ENCODE measurements at regions not wholly inside any gene's neighbourhood (a gene's known extent, or its start where the extent isn't known, plus 50 kb on each side); places are given as distances from the start of the nearest gene placed in this dataset.

GRCh38 chr7:20958572-20958971 lies 171.9 kb upstream of the SP8 start:
- H3K9me3 ChIP-seq (ENCODE audit: control insufficient read depth, insufficient read depth, low read length), result peaks cover 4% of the 10 kb centered on the region
- H3K9ac ChIP-seq (ENCODE audit: low read depth, low read length), result no peak overlapping the region
- H3K4me2 ChIP-seq (ENCODE audit: low read depth, low read length), result no peak overlapping the region
- H4K20me1 ChIP-seq (ENCODE audit: insufficient read depth, low read length), result no peaks in the 10 kb centered on the region
- TF ChIP-seq POLR2A (IDR thresholded peaks at IDR 0.05; ENCODE audit: low read depth, low read length) (no peak), CTCF (conservative IDR thresholded peaks at IDR 0.05; ENCODE audit: low read depth, low read length) (no peak), RAD21 (IDR thresholded peaks at IDR 0.05; ENCODE audit: low read length) (no peak), CEBPB (IDR thresholded peaks at IDR 0.05; ENCODE audit: low read depth, low read length) (no peak), MXI1 (IDR thresholded peaks at IDR 0.05; ENCODE audit: borderline replicate concordance, low read depth, low read length) (no peak), MAFK (IDR thresholded peaks at IDR 0.05; ENCODE audit: low read depth, low read length) (no peak), RFX5 (IDR thresholded peaks at IDR 0.05; ENCODE audit: low read depth, low read length) (no peak)
- no peak overlapping the region for H3K4ac ChIP-seq (ENCODE audit: low read depth, low read length)
- no peak overlapping the region for H2BK120ac ChIP-seq (ENCODE audit: low read depth, low read length)
- H4K8ac ChIP-seq (ENCODE audit: low read depth in 2 of 2, low read length in 2 of 2), result no peak overlapping the region
- H4K5ac ChIP-seq (ENCODE audit: low read depth, low read length), result no peak overlapping the region
- H3K23ac ChIP-seq (ENCODE audit: low read depth, low read length), result no peak overlapping the region
- no peak overlapping the region for H2AFZ ChIP-seq (replicated peaks; ENCODE audit: low read length, poor library complexity)
- no peaks in the 10 kb centered on the region for H3K27me3 ChIP-seq (ENCODE audit: control insufficient read depth, insufficient read depth, low read length)
- no peak overlapping the region for H3K27ac ChIP-seq (ENCODE audit: insufficient read depth, low read length)
- H3K36me3 ChIP-seq (ENCODE audit: control insufficient read depth, insufficient read depth, low read length), result no peaks in the 10 kb centered on the region
- ChIA-PET POLR2A (ENCODE audit: unreplicated experiment) (no interaction called here), CTCF (no interaction called here)
- H4K91ac ChIP-seq (ENCODE audit: insufficient read depth, low read depth, low read length), result no peak overlapping the region
- no peak overlapping the region for H3K14ac ChIP-seq (replicated peaks; ENCODE audit: low read depth, low read length)
- no peaks in the 10 kb centered on the region for H3K79me1 ChIP-seq (ENCODE audit: low read depth in 1 of 2, low read length in 2 of 2)
- BruUV-seq (replicated peaks), result no TSS peak
- in situ Hi-C loops (cut with MboI; ENCODE audit: low sequenced_read_pairs), result no loop called here
- no peaks in the 10 kb centered on the region for H3K4me1 ChIP-seq (ENCODE audit: control insufficient read depth, insufficient read depth, low read length)
- intact Hi-C loops (cut with micrococcal nuclease), result no loop called here
- H3K9me1 ChIP-seq (ENCODE audit: insufficient read depth, low read length), result no peaks in the 10 kb centered on the region
- dilution Hi-C loops (cut with HindIII; ENCODE audit: low sequenced_read_pairs, unreplicated experiment), result no loop called here
- H3K56ac ChIP-seq (ENCODE audit: extremely low read depth, insufficient read depth, low read length), result no peak overlapping the region
- WGBS, 2 experiments (ENCODE audit: extremely low coverage in 2 of 2, insufficient read length in 1 of 2), result no CpG with 5 or more reads among the region's 3 CpGs
- H2BK20ac ChIP-seq (ENCODE audit: low read depth, low read length), result no peak overlapping the region
- DNase-seq (no peak), ATAC-seq (ENCODE audit: low read depth) (no peak)
- no peak overlapping the region for H3K18ac ChIP-seq (ENCODE audit: low read depth, low read length)
- no peak overlapping the region for H2AK9ac ChIP-seq (replicated peaks; ENCODE audit: low read depth, low read length, poor library complexity)
- H3K4me3 ChIP-seq (ENCODE audit: insufficient read depth, low read depth, low read length), result no peak overlapping the region
- H2AK5ac ChIP-seq (ENCODE audit: low read depth, low read length), result no peak overlapping the region
- no peak overlapping the region for H2BK5ac ChIP-seq (ENCODE audit: low read depth, low read length, poor library complexity, severe bottlenecking)
- no peak overlapping the region for H2BK15ac ChIP-seq (ENCODE audit: low read depth, low read length)
